NOMO-1 treated with dmso at 0.1 percent for 144 hours (cell line): ENCODE measurements at regions not wholly inside any gene's neighbourhood (a gene's known extent, or its start where the extent isn't known, plus 50 kb on each side); places are given as distances from the start of the nearest gene placed in this dataset.
A peak's percentile ranks its signal among the peaks of the same experiment; 100 is the strongest.

Source experiments
- DNase-seq: peaks from one replicate; lab custom pipeline; 2025; ENCODE audit not compliant: unreplicated experiment; lab: John Stamatoyannopoulos, UW

- DNase-seq: no peak
Observed at GRCh38 chr20:53838311-53838868, 232.0 kb downstream of the BCAS1 start.

GRCh38 chr20:53837126-53837826 is 233.1 kb downstream of the BCAS1 start:
- DNase-seq: no peak

GRCh38 chr20:53834749-53835148 is 235.6 kb downstream of the BCAS1 start:
- DNase-seq: no peak

- no peak for DNase-seq
Observed at GRCh38 chr20:53834062-53834442, 236.3 kb downstream of the BCAS1 start.

GRCh38 chr20:53833333-53834061 is 236.9 kb downstream of the BCAS1 start:
- no peak for DNase-seq

- DNase-seq: no peak
Observed at GRCh38 chr20:53832499-53832898, 237.9 kb downstream of the BCAS1 start.

- no peak for DNase-seq
Observed at GRCh38 chr20:53831812-53832211, 238.2 kb upstream of the ZNF217 start.

- no peak for DNase-seq
Observed at GRCh38 chr20:53831228-53831627, 237.6 kb upstream of the ZNF217 start.

- peak; percentile 28 for DNase-seq
Observed at GRCh38 chr20:53829724-53830521, 236.3 kb upstream of the ZNF217 start.

GRCh38 chr20:53829255-53829723 is 235.7 kb upstream of the ZNF217 start:
- DNase-seq: no peak

- DNase-seq: no peak
Observed at GRCh38 chr20:53828682-53829254, 235.1 kb upstream of the ZNF217 start.

- DNase-seq: no peak
Observed at GRCh38 chr20:53828088-53828681, 234.5 kb upstream of the ZNF217 start.

GRCh38 chr20:53827292-53828087 is 233.9 kb upstream of the ZNF217 start:
- DNase-seq: no peak

- peak; percentile 55 for DNase-seq
Observed at GRCh38 chr20:53826597-53827291, 233.1 kb upstream of the ZNF217 start.

- no peak for DNase-seq
Observed at GRCh38 chr20:53826090-53826489, 232.5 kb upstream of the ZNF217 start.

- no peak for DNase-seq
Observed at GRCh38 chr20:53825282-53825681, 231.6 kb upstream of the ZNF217 start.

- no peak for DNase-seq
Observed at GRCh38 chr20:53824779-53825178, 231.1 kb upstream of the ZNF217 start.

- DNase-seq: no peak
Observed at GRCh38 chr20:53823121-53823764, 229.6 kb upstream of the ZNF217 start.

GRCh38 chr20:53822534-53822933 is 228.9 kb upstream of the ZNF217 start:
- DNase-seq: no peak
